HepG2 (cell line): ENCODE measurements at regions not wholly inside any gene's neighbourhood (a gene's known extent, or its start where the extent isn't known, plus 50 kb on each side); places are given as distances from the start of the nearest gene placed in this dataset.

Experiments
- ATM ChIP-seq: fragments of 450-650 bp; IDR thresholded peaks from 2 replicates; pipeline ENCODE4 v1.7.1; 2017; ENCODE audit warnings: mild to moderate bottlenecking, borderline replicate concordance
- CAMTA2 ChIP-seq: sonication (generic); formaldehyde crosslinking; IDR thresholded peaks from 2 replicates; pipeline ENCODE4 v1.4.0; 2020; ENCODE audit warnings: mild to moderate bottlenecking, missing genetic modification reagents, borderline replicate concordance
- CREB1 ChIP-seq, 2 experiments: fragments of 450-650 bp in 1 of 2; IDR thresholded peaks; 2 replicates each; pipeline ENCODE4 v1.6.1; 2016 to 2017; ENCODE audit warnings: control low read depth in 1 of 2, mild to moderate bottlenecking in 1 of 2, missing compliant biosample characterization in 1 of 2, missing genetic modification characterization in 1 of 2
- ELF4 ChIP-seq: sonication (generic); formaldehyde crosslinking; IDR thresholded peaks from 2 replicates; pipeline ENCODE4 v1.5.0; 2020; ENCODE audit warnings: missing genetic modification reagents, mild to moderate bottlenecking, moderate library complexity, borderline replicate concordance
- RCOR2 ChIP-seq: IDR thresholded peaks from 2 replicates; pipeline ENCODE4 v1.6.1; 2016; ENCODE audit warnings: missing biosample characterization, missing genetic modification reagents
- TBP ChIP-seq: sonication (generic); formaldehyde crosslinking; IDR thresholded peaks from 2 replicates; pipeline ENCODE4 v1.5.0; 2020; ENCODE audit warnings: missing genetic modification reagents
- ZBTB49 ChIP-seq: sonication (generic); formaldehyde crosslinking; IDR thresholded peaks from 2 replicates; pipeline ENCODE4 v1.4.0; 2020; ENCODE audit warnings: missing genetic modification reagents, borderline replicate concordance
- ZNF224 ChIP-seq: sonication (generic); formaldehyde crosslinking; IDR thresholded peaks from 2 replicates; pipeline ENCODE4 v1.5.0; 2020; ENCODE audit warnings: mild to moderate bottlenecking, missing genetic modification reagents
- ZNF3 ChIP-seq: IDR thresholded peaks from 2 replicates; pipeline ENCODE4 v1.7.0; 2017; ENCODE audit warnings: inconsistent platforms
- ZNF652 ChIP-seq: IDR thresholded peaks from 2 replicates; pipeline ENCODE4 v1.6.1; 2016; ENCODE audit warnings: low read depth, borderline replicate concordance

GRCh38 chr2:8594731-8595427 lies 87.0 kb upstream of the ID2 start:
- TF ChIP-seq CREB1 (IDR thresholded peaks at IDR 0.05) (no peak), CREB1 (CRISPR knock-in tag; IDR thresholded peaks at IDR 0.05) (no peak), CAMTA2 (no peak), ZBTB49 (CRISPR knock-in tag) (no peak), ATM (no peak), RCOR2 (no peak), ZNF3 (no peak), TBP (CRISPR knock-in tag) (no peak), ZNF224 (no peak), ELF4 (CRISPR knock-in tag) (no peak), ZNF652 (no peak)
